Adrenal gland (tissue), 5 donors: ENCODE measurements at regions not wholly inside any gene's neighbourhood (a gene's known extent, or its start where the extent isn't known, plus 50 kb on each side); places are given as distances from the start of the nearest gene placed in this dataset.
"Not testable (repeated sequence)": the region's sequence is repeated elsewhere in the genome, so short reads cannot be mapped to it uniquely, and the experiment has no call there.

Source experiments
- CTCF ChIP-seq, 6 experiments: fragments of 450-650 bp in 4 of 6; fragments of 200-600 bp in 2 of 6; sonication (generic) in 1 of 6; IDR thresholded peaks; 1 replicate in 5 of 6; 2 replicates in 1 of 6; pipeline versions ENCODE4 v1.5.1 to v1.8.0; 2016 to 2021; ENCODE audit warnings: antibody characterized with exemption in 6 of 6, mild to moderate bottlenecking in 2 of 6, moderate library complexity in 1 of 6
- POLR2A ChIP-seq, 2 donors: fragments of 450-650 bp; IDR thresholded peaks; one replicate each; pipeline ENCODE4 v1.6.1; 2017; ENCODE audit warnings: antibody characterized with exemption in 2 of 2, mild to moderate bottlenecking in 2 of 2, moderate library complexity in 1 of 2
- donor health status: DM: no; HTN: no; CAD: no.

GRCh38 chr1:234818040-234818387, 208.0 kb upstream of the IRF2BP2 start:
- not testable (repeated sequence) for TF ChIP-seq CTCF, POLR2A (IDR thresholded peaks at IDR 0.05)
